ENCODE measurements at regions not wholly inside any gene's neighbourhood (a gene's known extent, or its start where the extent isn't known, plus 50 kb on each side); places are given as distances from the start of the nearest gene placed in this dataset.

GRCh38 chr7:52297128-52297527 is 738.3 kb upstream of the POM121L12 start:
- Histone ChIP-seq H3K4me1 (ENCODE audit: control insufficient read depth, insufficient read depth, low read length) (no peaks in the 10 kb centered on the region), H3K9me3 (ENCODE audit: control insufficient read depth, insufficient read depth, low read depth, low read length) (no peaks in the 10 kb centered on the region), H3K4me3 (ENCODE audit: low read depth, low read length) (no peak overlapping the region), H3K27ac (ENCODE audit: extremely low read depth, low read depth, low read length) (no peak overlapping the region), H3K36me3 (ENCODE audit: control insufficient read depth in 2 of 2, insufficient read depth in 1 of 2, low read length in 2 of 2) (no peaks in the 10 kb centered on the region)
- CTCF ChIA-PET, result no interaction called here
- no peak for TF ChIP-seq ZNF37A (tag by site-specific recombination; IDR thresholded peaks at IDR 0.05)
- no peak for TF ChIP-seq RBAK (tag by site-specific recombination; IDR thresholded peaks at IDR 0.05)
- no peak for TF ChIP-seq ZNF560 (tag by site-specific recombination; IDR thresholded peaks at IDR 0.05; ENCODE audit: borderline replicate concordance)
- no peak for TF ChIP-seq ZNF660 (tag by site-specific recombination; IDR thresholded peaks at IDR 0.05)
- no peak for TF ChIP-seq ZBTB20 (tag by site-specific recombination; IDR thresholded peaks at IDR 0.05)
- TF ChIP-seq ZEB2 (tag by site-specific recombination; IDR thresholded peaks at IDR 0.05), result no peak
- no peak for TF ChIP-seq ZNF530 (tag by site-specific recombination; IDR thresholded peaks at IDR 0.05; ENCODE audit: low read depth)
- TF ChIP-seq ZNF169 (tag by site-specific recombination; IDR thresholded peaks at IDR 0.05), result no peak
- no peak for TF ChIP-seq ZNF184 (tag by site-specific recombination; IDR thresholded peaks at IDR 0.05)
- no peak for TF ChIP-seq GLI2 (tag by site-specific recombination; IDR thresholded peaks at IDR 0.05; ENCODE audit: borderline replicate concordance, low read depth)
- TF ChIP-seq ZNF707 (tag by site-specific recombination; IDR thresholded peaks at IDR 0.05), result no peak
- TF ChIP-seq ZBTB48 (tag by site-specific recombination; IDR thresholded peaks at IDR 0.05), result no peak
- POLR2A ChIA-PET, result no interaction called here

DNA sequence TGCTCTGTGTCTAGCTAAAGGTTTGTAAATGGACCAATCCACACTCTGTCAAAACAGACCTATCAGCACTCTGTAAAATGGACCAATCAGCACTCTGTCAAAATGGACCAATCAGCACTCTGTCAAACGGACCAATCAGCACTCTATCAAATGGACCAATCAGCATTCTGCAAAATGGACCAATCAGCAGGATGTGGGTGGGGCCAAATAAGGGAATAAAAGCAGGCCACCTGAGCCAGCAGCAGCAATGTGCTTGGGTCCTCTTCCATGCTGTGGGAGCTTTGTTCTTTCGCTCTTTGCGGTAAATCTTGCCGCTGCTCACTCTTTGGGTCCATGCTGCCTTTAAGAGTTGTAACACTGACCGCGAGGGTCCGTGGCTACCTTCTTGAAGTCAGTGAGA is 740.5 kb upstream of the POM121L12 start:
- POLR2A ChIA-PET, result no interaction called here
- Histone ChIP-seq H3K36me3 (ENCODE audit: control insufficient read depth in 2 of 2, insufficient read depth in 1 of 2, low read length in 2 of 2) (no peaks in the 10 kb centered on the region), H3K27ac (ENCODE audit: extremely low read depth, low read depth, low read length) (no peak overlapping the region), H3K4me3 (ENCODE audit: low read depth, low read length) (no peak overlapping the region), H3K9me3 (ENCODE audit: control insufficient read depth, insufficient read depth, low read depth, low read length) (no peaks in the 10 kb centered on the region), H3K4me1 (ENCODE audit: control insufficient read depth, insufficient read depth, low read length) (no peaks in the 10 kb centered on the region)
- TF ChIP-seq ZNF707 (tag by site-specific recombination; IDR thresholded peaks at IDR 0.05), result no peak
- CTCF ChIA-PET, result no interaction called here

GRCh38 chr7:52289247-52289646 is 746.2 kb upstream of the POM121L12 start:
- CTCF ChIA-PET, result interaction anchor here (0.7 kb wide), 1 partner anchor 999 kb away, joined by 3 read pairs; no protein-coding TSS in a partner anchor
- Histone ChIP-seq H3K4me3 (ENCODE audit: low read depth, low read length) (no peak overlapping the region), H3K27ac (ENCODE audit: extremely low read depth, low read depth, low read length) (no peak overlapping the region), H3K36me3 (ENCODE audit: control insufficient read depth in 2 of 2, insufficient read depth in 1 of 2, low read length in 2 of 2) (no peaks in the 10 kb centered on the region), H3K4me1 (ENCODE audit: control insufficient read depth, insufficient read depth, low read length) (no peaks in the 10 kb centered on the region), H3K9me3 (ENCODE audit: control insufficient read depth, insufficient read depth, low read depth, low read length) (no peaks in the 10 kb centered on the region)
- TF ChIP-seq ZFP41 (tag by site-specific recombination; IDR thresholded peaks at IDR 0.05; ENCODE audit: borderline replicate concordance), result no peak
- TF ChIP-seq ZNF114 (tag by site-specific recombination; IDR thresholded peaks at IDR 0.05), result no peak
- no peak for TF ChIP-seq ZNF571 (tag by site-specific recombination; IDR thresholded peaks at IDR 0.05)
- TF ChIP-seq ZNF555 (tag by site-specific recombination; conservative IDR thresholded peaks at IDR 0.05), result no peak
- TF ChIP-seq ZNF707 (tag by site-specific recombination; IDR thresholded peaks at IDR 0.05), result no peak
- POLR2A ChIA-PET, result no interaction called here

DNA sequence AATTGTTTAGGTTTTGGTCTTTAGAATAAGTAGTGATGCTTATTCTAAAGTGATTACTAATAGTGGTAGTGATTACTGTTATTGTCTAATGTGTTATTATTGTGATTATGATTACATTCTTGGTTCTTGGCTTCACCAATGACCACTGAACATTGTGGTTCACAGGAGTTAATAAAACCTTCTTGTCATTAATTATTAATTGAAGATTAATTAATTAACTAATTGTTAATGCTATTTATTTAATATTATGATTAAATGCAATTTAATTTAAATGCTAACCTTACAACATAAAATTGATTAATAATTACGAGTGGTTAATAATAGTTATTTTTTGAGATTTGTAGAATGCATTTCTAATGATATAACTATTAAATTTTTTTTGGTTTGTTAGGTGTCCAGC is 747.7 kb upstream of the POM121L12 start:
- ChIA-PET POLR2A (no interaction called here), CTCF (no interaction called here)
- H3K27ac ChIP-seq (ENCODE audit: extremely low read depth, low read depth, low read length), result no peak overlapping the region
- no peaks in the 10 kb centered on the region for H3K4me1 ChIP-seq (ENCODE audit: control insufficient read depth, insufficient read depth, low read length)
- H3K9me3 ChIP-seq (ENCODE audit: control insufficient read depth, insufficient read depth, low read depth, low read length), result no peaks in the 10 kb centered on the region
- TF ChIP-seq ZNF114 (tag by site-specific recombination; IDR thresholded peaks at IDR 0.05) (no peak), OSR2 (tag by site-specific recombination; IDR thresholded peaks at IDR 0.05) (no peak), ZFP37 (tag by site-specific recombination; IDR thresholded peaks at IDR 0.05) (no peak), ZNF292 (tag by site-specific recombination; IDR thresholded peaks at IDR 0.05; ENCODE audit: borderline replicate concordance, low read depth) (no peak), WT1 (tag by site-specific recombination; IDR thresholded peaks at IDR 0.05) (no peak), ZNF768 (tag by site-specific recombination; IDR thresholded peaks at IDR 0.05) (no peak)
- no peaks in the 10 kb centered on the region for H3K36me3 ChIP-seq (ENCODE audit: control insufficient read depth in 2 of 2, insufficient read depth in 1 of 2, low read length in 2 of 2)
- no peak overlapping the region for H3K4me3 ChIP-seq (ENCODE audit: low read depth, low read length)

Measured in HEK293 (cell line).